Stimulated activated CD4-positive, alpha-beta T cell treated with anti-CD3 and anti-CD28 coated beads, Interleukin-15, amount 100 ng/mL, for 48 hours (primary cell): ENCODE measurements at regions not wholly inside any gene's neighbourhood (a gene's known extent, or its start where the extent isn't known, plus 50 kb on each side); places are given as distances from the start of the nearest gene placed in this dataset.
A peak's percentile ranks its signal among the peaks of the same experiment; 100 is the strongest.

ENCODE experiments used
- DNase-seq, 2 donors: peaks; one replicate each; pipeline ENCODE4 v3.0.0-alpha.2; 2020; ENCODE audit warnings: low read depth in 2 of 2

DNA sequence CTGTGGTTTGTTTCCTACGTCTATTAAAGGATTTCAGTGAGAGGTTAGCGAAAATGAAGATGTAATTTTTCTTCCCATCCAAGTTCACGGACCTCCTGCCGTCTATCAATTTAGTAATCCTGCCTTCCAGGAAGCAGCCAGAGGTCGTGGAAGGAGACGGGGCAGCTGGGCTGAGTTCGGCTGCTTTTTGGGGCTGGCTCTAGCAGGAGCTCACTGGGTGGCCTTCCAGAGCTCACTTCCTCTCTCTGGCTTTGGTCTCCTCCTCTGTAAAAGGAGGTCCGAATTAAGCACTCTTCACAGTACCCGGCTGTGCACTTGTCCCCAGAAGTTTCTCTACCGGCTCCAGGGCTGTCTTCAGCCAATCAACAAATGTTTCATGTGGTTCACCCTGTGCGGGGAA is 295.4 kb downstream of the BCOR start:
- DNase-seq: no peak

GRCh38 chrX:39802908-39803307 is 294.9 kb downstream of the BCOR start:
- no peak for DNase-seq

- no peak for DNase-seq
These were observed 292.7 kb downstream of the BCOR start for GRCh38 chrX:39805022-39805421.

GRCh38 chrX:39805825-39806224 is 291.9 kb downstream of the BCOR start:
- no peak for DNase-seq

- no peak for DNase-seq
These were observed 289.3 kb downstream of the BCOR start for GRCh38 chrX:39808471-39808917.

DNA sequence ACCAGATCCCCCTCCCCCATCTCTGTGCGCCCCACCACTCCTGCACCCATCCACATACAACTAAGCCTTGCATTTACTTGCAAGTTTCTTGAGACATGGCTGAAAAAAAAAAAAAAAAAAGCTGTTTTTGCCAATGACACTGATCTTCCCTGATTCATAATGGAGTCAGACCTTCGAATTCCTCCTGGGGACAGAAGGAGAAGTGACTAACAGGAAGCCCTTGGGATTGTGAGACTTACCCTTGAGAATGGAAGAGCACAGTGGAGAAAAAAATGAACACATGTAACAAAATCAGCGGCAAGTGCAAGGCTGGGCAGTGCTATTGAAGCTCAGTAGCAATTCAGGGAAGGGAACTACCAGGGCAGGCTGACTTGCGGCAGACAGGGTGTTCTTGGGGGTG is 288.4 kb downstream of the BCOR start:
- DNase-seq: no peak

- DNase-seq: no peak
These were observed 286.9 kb downstream of the BCOR start for GRCh38 chrX:39810901-39811300.

- DNase-seq: no peak
These were observed 286.4 kb downstream of the BCOR start for GRCh38 chrX:39811376-39811775.

DNA sequence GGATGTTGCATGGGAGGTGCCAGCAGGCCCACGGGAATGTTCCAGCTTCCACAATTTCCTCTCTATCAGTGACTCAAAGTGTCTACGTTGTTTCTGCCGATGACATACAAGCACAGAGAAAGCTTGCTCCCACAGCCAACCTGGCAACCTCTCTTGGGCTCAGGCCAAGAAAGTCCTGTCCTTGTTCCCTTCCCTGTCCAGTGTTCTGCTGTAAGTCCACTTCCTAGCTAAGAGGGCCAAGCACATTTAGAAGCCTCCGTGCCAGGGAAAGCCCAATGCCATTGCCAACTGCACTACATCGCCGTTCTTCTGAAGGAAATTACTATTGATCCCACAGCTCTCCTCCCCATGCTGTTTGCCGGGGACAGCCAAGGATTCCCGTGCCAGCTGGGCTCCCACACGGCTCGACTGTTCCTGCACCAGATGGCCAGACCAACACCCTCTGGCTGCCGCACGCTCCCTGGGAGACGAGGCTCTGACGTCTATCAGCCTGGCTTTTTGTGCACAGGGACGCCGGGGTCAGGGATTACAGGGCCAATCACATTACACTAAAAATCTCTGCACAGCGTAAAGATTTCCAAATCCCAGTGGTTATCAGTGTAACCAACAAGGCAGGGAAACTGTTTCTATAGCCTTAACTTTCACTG is 284.0 kb downstream of the BCOR start:
- no peak for DNase-seq

GRCh38 chrX:39814391-39814790 is 283.4 kb downstream of the BCOR start:
- peak in 1 of 2 donors; percentile 31 for DNase-seq

DNA sequence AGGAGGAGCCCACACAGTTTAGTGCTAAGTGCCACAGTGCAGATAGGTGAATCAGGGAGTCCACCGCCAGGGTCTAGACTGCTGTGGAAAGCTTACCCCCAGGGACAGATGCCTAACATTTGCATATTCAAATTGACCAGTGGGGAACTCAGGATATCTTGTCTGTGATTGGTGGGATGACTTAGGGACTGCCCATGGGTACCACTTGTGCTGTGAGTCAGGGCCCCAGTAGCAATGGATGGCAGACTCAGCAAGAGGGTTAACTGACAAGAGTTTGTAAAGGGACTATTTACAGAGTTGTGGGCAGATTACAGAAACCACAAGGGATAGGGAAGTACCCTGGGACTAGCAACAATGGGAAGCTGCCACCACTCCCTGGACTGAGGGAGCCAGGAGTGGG is 282.1 kb downstream of the BCOR start:
- DNase-seq: no peak

DNA sequence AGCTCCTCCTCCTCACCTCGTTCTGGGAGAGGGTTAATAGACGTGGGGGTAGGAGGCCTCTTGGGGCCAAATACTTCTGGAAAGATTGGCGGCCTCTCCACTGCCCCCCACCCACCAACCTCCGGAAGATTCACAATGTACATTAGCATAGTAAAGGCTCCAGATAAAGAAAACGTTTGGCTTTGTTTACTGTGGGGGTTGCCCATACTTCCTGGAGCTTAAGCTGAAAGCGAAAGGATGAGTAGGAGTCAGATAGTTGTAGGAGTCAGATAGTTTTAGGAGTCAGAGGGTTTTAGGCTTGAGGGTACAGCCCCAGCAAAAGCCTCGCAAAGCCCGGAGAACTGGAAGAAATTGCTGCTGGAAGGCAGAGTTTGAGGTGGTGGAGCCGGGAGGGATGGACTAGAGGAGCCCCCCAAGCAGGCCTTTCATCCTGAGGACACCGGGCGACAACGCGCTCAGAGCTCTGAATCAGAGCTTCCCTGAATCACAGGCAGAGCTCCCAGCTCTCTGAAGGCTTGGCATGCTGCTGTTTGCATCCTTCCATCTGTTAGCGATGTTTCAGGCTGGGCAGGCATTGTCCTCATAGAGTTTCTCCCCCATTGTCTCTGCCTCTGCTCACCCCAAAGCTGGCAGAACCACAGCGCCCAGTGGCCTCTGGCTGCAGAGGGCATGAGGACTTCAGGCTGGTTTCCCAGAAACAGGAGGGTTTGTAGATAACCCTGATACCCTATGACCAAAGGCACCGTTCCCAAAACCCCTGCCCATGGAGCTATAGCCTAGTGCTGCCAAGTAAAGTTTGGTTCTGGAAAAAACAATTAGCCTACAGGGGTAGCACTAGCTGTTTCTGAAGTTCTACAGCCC is 280.7 kb downstream of the BCOR start:
- DNase-seq: no peak

DNA sequence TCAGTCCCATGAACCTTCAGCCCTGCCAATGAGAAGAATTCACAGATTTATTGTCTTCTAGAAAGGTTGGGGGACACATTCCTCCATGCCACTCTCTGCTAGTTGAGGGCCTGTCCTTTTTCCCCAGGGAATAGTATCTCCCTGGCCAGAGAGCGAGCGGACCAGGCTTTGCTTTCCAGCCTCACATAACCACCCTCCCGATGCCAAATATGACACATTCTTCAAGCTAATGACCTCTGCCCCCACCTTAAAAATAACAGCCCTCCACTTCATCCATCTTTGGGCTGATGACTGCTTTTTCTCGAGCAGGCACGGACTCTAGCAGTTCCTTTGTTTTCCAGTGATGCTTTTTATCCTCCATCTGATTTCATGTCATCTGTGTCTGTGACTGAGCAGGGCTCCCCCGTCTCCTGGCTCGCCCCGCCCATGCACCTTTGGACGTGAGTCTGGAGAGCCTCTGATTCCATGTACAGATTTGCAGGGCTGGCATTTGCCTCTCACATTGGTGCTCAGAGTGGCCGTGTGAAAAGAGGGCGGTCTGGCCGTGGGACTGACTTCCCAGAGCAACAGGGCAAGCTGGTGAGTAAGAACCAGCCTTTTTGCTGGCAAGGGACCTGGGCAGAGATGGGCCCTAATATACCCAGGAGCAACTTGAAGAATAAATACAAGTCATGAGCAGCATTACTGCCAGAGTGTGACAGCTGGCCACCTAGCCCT is 279.8 kb downstream of the BCOR start:
- no peak for DNase-seq

- no peak for DNase-seq
These were observed 279.0 kb downstream of the BCOR start for GRCh38 chrX:39818750-39819149.

DNA sequence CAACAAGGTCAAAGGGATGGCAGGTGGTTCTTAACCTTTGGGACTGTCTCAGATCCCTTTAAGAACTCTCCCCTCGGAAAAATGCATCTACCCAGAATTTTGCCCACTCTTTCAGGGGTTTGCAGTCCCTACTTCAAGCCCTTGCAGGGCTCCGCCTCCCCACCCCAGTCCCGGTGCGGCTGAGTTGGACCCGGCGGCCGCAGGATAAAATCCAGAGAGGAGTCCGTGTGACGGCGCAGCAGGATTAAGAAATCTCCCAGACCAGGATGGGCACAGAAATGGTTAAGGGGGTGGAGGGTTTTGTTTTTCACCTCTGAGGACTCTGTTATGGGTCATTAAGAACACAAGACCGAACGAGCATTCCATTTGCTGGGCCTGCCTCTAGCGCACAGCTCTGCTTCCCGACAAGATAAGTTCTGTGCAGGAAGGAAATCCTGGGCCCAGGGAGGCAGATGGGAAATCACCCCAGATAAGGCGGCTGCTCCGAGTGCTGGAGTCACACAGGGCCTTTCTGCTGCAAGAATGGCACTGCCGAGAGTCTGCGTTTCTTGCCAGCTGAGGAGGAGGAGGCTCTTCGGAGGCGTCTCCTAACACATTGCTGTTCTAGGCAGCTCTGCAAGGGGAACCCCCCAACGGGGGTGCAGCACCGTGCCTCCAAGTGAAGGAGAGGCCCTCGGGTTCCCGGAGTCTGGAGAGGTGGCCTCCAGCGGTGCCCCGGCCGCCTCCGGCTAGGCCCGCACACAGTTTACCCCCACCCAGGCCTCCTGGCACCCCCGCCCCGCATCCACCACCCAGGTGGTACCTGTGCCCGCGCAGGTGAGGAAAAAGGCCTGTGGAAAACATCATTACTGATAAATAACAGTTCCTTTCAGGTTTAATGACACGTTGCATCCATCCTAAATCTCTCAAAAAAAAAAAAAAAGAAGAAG is 277.6 kb downstream of the BCOR start:
- DNase-seq: no peak

DNA sequence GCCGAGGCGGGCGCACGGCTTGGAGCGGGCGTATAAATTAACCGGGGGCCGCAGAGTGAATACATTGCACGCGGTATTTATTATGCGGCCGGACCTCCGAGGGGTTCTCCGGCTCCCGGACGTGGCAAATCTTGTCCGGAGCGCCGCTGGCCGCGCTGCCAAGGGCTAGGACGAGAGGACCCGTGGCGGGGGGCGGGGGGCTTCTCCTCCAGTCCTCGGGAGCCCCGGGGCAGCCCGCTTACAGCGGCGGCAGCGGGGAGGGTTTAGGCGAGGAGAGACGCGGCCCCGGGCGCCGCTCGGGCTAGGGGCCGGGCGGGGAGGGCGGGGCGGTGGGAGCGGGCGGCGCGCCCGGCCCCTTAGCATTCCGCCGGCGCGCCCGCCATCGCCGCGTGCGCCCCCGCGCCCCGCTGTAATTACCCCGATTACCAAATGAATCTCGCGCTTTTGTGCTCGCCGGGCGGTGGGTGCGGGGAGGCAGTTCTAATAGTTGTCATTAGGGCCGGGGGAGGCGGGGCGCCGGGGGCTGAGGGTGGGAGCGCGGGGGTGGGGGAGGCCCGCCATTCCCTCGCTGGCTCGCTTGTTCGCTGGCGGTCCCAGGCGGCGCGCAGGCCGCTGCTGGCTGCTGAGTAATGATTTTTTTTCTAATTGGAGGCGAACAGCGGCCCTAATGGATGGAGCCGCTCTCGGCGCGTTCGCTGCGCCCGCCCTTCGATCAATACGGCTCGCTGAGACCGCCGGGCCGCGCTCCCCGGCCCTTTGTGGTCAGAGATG is 276.6 kb downstream of the BCOR start:
- DNase-seq: no peak

DNA sequence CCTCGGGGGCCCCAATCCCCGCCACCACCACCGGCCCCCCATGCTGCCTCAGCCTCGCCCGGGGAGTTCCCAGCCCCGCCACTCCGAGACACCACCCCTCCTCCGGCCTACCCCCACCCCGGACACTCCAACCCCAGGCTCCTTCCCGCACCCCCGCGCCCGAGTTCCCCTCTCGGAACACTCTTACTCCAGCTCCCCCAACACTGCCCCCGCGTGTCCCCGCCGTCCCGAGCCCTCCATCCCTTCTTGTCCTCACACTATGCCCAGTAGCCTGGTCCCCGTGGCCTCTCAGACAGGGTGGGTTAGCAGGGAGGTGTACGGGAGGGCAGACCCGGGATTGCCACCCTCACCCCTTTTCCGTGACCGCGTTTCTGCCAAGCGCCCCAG is 276.1 kb downstream of the BCOR start:
- DNase-seq: no peak

DNA sequence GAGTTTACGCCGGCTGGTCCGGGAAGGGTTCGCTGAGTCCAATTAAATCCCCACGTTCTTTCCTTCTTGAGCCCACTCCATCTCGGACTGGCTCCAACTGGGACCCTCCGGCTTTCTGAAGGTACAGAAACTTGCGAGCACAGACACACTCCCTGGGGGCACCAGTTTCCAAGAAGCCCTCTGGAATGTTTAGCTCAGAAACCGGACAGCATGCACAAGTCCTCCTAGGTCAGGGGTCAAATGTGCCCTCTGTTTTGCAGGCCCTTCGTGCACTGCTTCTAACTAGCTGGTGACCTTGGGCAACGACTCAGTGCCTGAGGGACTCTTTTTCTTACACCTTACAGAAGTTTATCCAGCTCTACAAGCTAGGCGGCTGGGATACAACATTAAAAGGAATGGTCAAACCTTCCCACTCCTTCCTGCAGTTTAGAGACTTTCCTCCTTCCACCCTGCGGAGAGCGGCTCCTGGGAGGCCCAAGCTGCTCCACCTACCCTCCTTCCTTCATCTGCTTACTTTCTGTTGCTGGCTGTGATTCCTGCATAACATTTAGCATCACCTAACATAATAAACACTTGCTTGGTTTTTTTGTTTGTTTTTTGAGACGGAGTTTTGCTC is 275.5 kb downstream of the BCOR start:
- no peak for DNase-seq

DNA sequence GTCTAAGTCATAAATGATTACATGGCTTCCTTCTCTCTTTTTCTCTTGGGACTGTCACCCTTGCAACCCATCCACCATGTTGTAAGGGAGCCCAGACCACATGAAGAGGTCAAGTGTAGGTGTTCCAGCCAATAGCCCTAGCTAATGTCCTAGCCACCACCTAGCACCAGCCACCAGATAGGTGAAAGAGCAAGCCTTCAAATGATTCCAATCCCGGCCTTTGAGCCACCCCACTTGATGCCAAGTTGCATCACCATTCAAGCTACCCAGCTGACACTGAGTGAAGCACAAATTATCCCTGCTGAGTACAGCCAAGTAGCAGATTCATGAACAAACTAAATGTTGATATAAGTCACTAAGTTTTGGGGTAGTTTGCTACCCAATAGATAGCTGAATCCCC is 274.3 kb downstream of the BCOR start:
- DNase-seq: no peak

DNA sequence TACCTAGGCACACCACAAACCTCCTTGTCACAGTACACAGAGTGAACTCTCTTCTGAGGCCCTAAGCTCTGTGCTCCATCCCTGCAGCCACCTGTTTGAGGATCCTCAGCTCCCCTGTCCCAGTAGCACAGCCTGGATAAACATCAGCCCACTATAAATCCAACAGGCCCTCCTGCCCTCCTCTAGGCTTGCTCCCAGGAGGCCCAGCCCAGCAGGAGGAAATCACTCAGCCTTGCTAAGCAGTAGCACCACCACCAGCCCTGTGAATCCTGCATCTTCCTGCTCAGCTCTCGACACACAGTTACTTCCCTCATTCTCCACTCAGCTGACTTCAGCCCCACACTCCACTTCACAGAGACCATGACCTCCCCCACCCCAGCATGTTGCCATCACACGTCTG is 273.9 kb downstream of the BCOR start:
- no peak for DNase-seq
